ENCODE measurements at regions not wholly inside any gene's neighbourhood (a gene's known extent, or its start where the extent isn't known, plus 50 kb on each side); places are given as distances from the start of the nearest gene placed in this dataset.

GRCh38 chr1:213666922-213667321 is 320.9 kb upstream of the PROX1 start:
- no peaks in the 10 kb centered on the region for H3K27me3 ChIP-seq
- no peak overlapping the region for H3K4me3 ChIP-seq
- intact Hi-C loops (cut with DNase I), result no loop called here
- no peaks in the 10 kb centered on the region for H3K36me3 ChIP-seq
- H3K27ac ChIP-seq, result no peak overlapping the region
- no peak for TF ChIP-seq POLR2A (IDR thresholded peaks at IDR 0.05)
- TF ChIP-seq, protein P1, sequence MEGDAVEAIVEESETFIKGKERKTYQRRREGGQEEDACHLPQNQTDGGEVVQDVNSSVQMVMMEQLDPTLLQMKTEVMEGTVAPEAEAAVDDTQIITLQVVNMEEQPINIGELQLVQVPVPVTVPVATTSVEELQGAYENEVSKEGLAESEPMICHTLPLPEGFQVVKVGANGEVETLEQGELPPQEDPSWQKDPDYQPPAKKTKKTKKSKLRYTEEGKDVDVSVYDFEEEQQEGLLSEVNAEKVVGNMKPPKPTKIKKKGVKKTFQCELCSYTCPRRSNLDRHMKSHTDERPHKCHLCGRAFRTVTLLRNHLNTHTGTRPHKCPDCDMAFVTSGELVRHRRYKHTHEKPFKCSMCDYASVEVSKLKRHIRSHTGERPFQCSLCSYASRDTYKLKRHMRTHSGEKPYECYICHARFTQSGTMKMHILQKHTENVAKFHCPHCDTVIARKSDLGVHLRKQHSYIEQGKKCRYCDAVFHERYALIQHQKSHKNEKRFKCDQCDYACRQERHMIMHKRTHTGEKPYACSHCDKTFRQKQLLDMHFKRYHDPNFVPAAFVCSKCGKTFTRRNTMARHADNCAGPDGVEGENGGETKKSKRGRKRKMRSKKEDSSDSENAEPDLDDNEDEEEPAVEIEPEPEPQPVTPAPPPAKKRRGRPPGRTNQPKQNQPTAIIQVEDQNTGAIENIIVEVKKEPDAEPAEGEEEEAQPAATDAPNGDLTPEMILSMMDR (IDR thresholded peaks at IDR 0.05), result no peak
- no peak for TF ChIP-seq POLR2AphosphoS5 (IDR thresholded peaks at IDR 0.05; ENCODE audit: insufficient read depth in 1 of 2, low read depth in 1 of 2)
- peak in 1 of 2 donors; percentile 29 for DNase-seq (ENCODE audit: extremely low spot score in 2 of 2)
- H3K9me3 ChIP-seq, result no peaks in the 10 kb centered on the region
- H3K4me1 ChIP-seq, result no peaks in the 10 kb centered on the region

DNA sequence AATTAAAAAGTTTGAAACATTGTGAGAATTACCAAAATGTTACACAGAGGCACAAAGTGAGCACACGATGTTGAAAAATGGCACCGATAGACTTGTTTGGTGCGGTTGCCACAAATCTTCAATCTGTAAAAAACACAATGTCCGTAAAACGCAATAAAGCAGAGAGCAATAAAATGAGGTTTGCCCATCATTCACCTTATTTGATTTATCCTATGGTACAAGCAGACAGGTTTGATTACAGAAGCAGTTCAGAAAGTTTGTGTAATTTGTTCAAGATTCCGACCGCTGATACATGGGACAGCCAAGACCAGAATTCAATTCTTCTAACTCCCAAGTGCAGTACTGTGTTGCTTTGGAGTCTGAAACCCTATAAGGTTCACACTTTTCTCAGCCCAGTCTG is 318.3 kb upstream of the PROX1 start:
- TF ChIP-seq, protein P1 (IDR thresholded peaks at IDR 0.05), result no peak
- TF ChIP-seq POLR2AphosphoS5 (IDR thresholded peaks at IDR 0.05; ENCODE audit: insufficient read depth in 1 of 2, low read depth in 1 of 2) (no peak), POLR2A (IDR thresholded peaks at IDR 0.05) (no peak)
- no peaks in the 10 kb centered on the region for H3K27me3 ChIP-seq
- H3K27ac ChIP-seq, result no peak overlapping the region
- H3K36me3 ChIP-seq, result no peaks in the 10 kb centered on the region
- no peaks in the 10 kb centered on the region for H3K9me3 ChIP-seq
- intact Hi-C loops (cut with DNase I), result no loop called here
- no peaks in the 10 kb centered on the region for H3K4me1 ChIP-seq
- no peak overlapping the region for H3K4me3 ChIP-seq
- no peak for DNase-seq (ENCODE audit: extremely low spot score in 2 of 2)

- intact Hi-C loops (cut with DNase I), result no loop called here
- DNase-seq (ENCODE audit: extremely low spot score in 2 of 2), result no peak
- Histone ChIP-seq H3K4me1 (no peaks in the 10 kb centered on the region), H3K27ac (no peak overlapping the region), H3K9me3 (no peaks in the 10 kb centered on the region), H3K27me3 (no peaks in the 10 kb centered on the region), H3K4me3 (no peak overlapping the region), H3K36me3 (no peaks in the 10 kb centered on the region)
- TF ChIP-seq, protein P1 (IDR thresholded peaks at IDR 0.05), result no peak
- TF ChIP-seq POLR2AphosphoS5 (IDR thresholded peaks at IDR 0.05; ENCODE audit: insufficient read depth in 1 of 2, low read depth in 1 of 2) (no peak), POLR2A (IDR thresholded peaks at IDR 0.05) (no peak)
Observed at GRCh38 chr1:213669964-213670691, 317.6 kb upstream of the PROX1 start.

GRCh38 chr1:213670692-213671023 is 317.1 kb upstream of the PROX1 start:
- Histone ChIP-seq H3K4me3 (no peak overlapping the region), H3K9me3 (no peaks in the 10 kb centered on the region), H3K4me1 (no peaks in the 10 kb centered on the region), H3K27me3 (no peaks in the 10 kb centered on the region), H3K27ac (no peak overlapping the region), H3K36me3 (no peaks in the 10 kb centered on the region)
- no peak for DNase-seq (ENCODE audit: extremely low spot score in 2 of 2)
- intact Hi-C loops (cut with DNase I), result no loop called here
- TF ChIP-seq POLR2A (IDR thresholded peaks at IDR 0.05) (no peak), POLR2AphosphoS5 (IDR thresholded peaks at IDR 0.05; ENCODE audit: insufficient read depth in 1 of 2, low read depth in 1 of 2) (no peak)
- TF ChIP-seq, protein P1 (IDR thresholded peaks at IDR 0.05), result no peak

- no peaks in the 10 kb centered on the region for H3K9me3 ChIP-seq
- no peak for TF ChIP-seq POLR2AphosphoS5 (IDR thresholded peaks at IDR 0.05; ENCODE audit: insufficient read depth in 1 of 2, low read depth in 1 of 2)
- TF ChIP-seq POLR2A (IDR thresholded peaks at IDR 0.05), result no peak
- TF ChIP-seq, protein P1 (IDR thresholded peaks at IDR 0.05), result no peak
- H3K27me3 ChIP-seq, result no peaks in the 10 kb centered on the region
- H3K4me1 ChIP-seq, result no peaks in the 10 kb centered on the region
- no peaks in the 10 kb centered on the region for H3K36me3 ChIP-seq
- H3K27ac ChIP-seq, result no peak overlapping the region
- DNase-seq (ENCODE audit: extremely low spot score in 2 of 2), result no peak
- intact Hi-C loops (cut with DNase I), result no loop called here
- no peak overlapping the region for H3K4me3 ChIP-seq
Observed at GRCh38 chr1:213675043-213675442, 312.7 kb upstream of the PROX1 start.
